T-cell (primary cell): ENCODE measurements at regions not wholly inside any gene's neighbourhood (a gene's known extent, or its start where the extent isn't known, plus 50 kb on each side); places are given as distances from the start of the nearest gene placed in this dataset.
"Not testable (repeated sequence)": the region's sequence is repeated elsewhere in the genome, so short reads cannot be mapped to it uniquely, and the experiment has no call there.

Experiments used
- ATAC-seq, 4 experiments: fragments of 200-7000 bp in 3 of 4; fragments of 150-1000 bp in 1 of 4; cut with Tn5 transposase; replicated peaks in 1 of 4; 1 replicate in 3 of 4; 2 replicates in 1 of 4; pipeline ENCODE4 v1.10.0; 2021; ENCODE audit warnings: moderate library complexity in 3 of 4, mild to moderate bottlenecking in 2 of 4, moderate number of reproducible peaks in 1 of 4
- CTCF ChIA-PET, 2 donors: fragments of 300-600 bp; sonication (Branson Sonifier 250); formaldehyde crosslinking; loops; one replicate each; lab custom pipeline; 2022; ENCODE audit warnings: antibody characterized with exemption in 2 of 2; lab: Charles Lee
- POLR2A ChIA-PET, 2 donors: fragments of 300-600 bp; sonication (Branson Sonifier 250); formaldehyde crosslinking; loops; one replicate each; lab custom pipeline; 2022; ENCODE audit warnings: antibody characterized with exemption in 2 of 2; lab: Charles Lee
- DNase-seq, 35 experiments: peaks; one replicate each; pipeline versions ENCODE4 v3.0.0 to v3.0.0-alpha.2; 2013 to 2023
- H3K27ac ChIP-seq: one replicate; pipeline ENCODE4 v1.5.1; 2013; ENCODE audit warnings: low read length
- H3K27me3 ChIP-seq, 2 experiments: replicated peaks in 1 of 2; 1 replicate in 1 of 2; 2 replicates in 1 of 2; pipeline versions ENCODE4 v1.6.1 to v1.7.0; 2013; ENCODE audit warnings: low read length in 1 of 2, mixed read lengths in 1 of 2; ENCODE audit not compliant: control insufficient read depth in 2 of 2, insufficient read depth in 2 of 2; ENCODE audit errors: extremely low read depth in 1 of 2
- H3K36me3 ChIP-seq, 2 donors: 1 replicate in 1 of 2; 2 replicates in 1 of 2; pipeline versions ENCODE4 v1.6.1 to v1.7.0; 2013; ENCODE audit warnings: low read length in 1 of 2; ENCODE audit not compliant: control insufficient read depth in 2 of 2, insufficient read depth in 1 of 2; ENCODE audit errors: extremely low read depth in 1 of 2
- H3K4me1 ChIP-seq, 2 experiments: 1 replicate in 1 of 2; 2 replicates in 1 of 2; pipeline versions ENCODE4 v1.6.1 to v1.7.0; 2013; ENCODE audit warnings: low read length in 2 of 2, mixed read lengths in 1 of 2; ENCODE audit not compliant: insufficient read depth in 2 of 2, control insufficient read depth in 1 of 2; ENCODE audit errors: extremely low read depth in 1 of 2
- H3K4me3 ChIP-seq, 2 donors: 1 replicate in 1 of 2; 2 replicates in 1 of 2; pipeline versions ENCODE4 v1.5.1 to v1.7.0; 2013; ENCODE audit warnings: mild to moderate bottlenecking in 2 of 2, low read length in 1 of 2, moderate library complexity in 1 of 2; ENCODE audit not compliant: control insufficient read depth in 1 of 2; ENCODE audit errors: extremely low read depth in 1 of 2
- H3K9me3 ChIP-seq: 2 replicates; pipeline ENCODE4 v1.7.0; 2013
- H3K27ac Mint-ChIP-seq, 2 donors: one replicate each; pipeline ENCODE4 v1.8.0; 2020 to 2021; ENCODE audit warnings: mild to moderate bottlenecking in 2 of 2, mixed read lengths in 2 of 2
- H3K27me3 Mint-ChIP-seq, 2 donors: one replicate each; pipeline ENCODE4 v1.8.0; 2021 to 2022; ENCODE audit warnings: mixed read lengths in 2 of 2
- H3K36me3 Mint-ChIP-seq: one replicate; pipeline ENCODE4 v1.8.0; 2021; ENCODE audit warnings: mixed read lengths
- H3K4me1 Mint-ChIP-seq, 3 donors: one replicate each; pipeline ENCODE4 v1.8.0; 2020 to 2022; ENCODE audit warnings: mixed read lengths in 3 of 3, mild to moderate bottlenecking in 1 of 3
- H3K4me3 Mint-ChIP-seq, 3 donors: one replicate each; pipeline ENCODE4 v1.8.0; 2020 to 2022; ENCODE audit warnings: mild to moderate bottlenecking in 3 of 3, mixed read lengths in 3 of 3, moderate library complexity in 3 of 3
- H3K9me3 Mint-ChIP-seq, 3 donors: one replicate each; pipeline ENCODE4 v1.8.0; 2020 to 2022; ENCODE audit warnings: mixed read lengths in 3 of 3
- WGBS: methylation state at CpG from one replicate; pipeline ENCODE4 v1.1.5; 2013; ENCODE audit warnings: missing lambda C conversion rate; ENCODE audit not compliant: insufficient coverage; 5-methylcytosine and 5-hydroxymethylcytosine counted together

DNA sequence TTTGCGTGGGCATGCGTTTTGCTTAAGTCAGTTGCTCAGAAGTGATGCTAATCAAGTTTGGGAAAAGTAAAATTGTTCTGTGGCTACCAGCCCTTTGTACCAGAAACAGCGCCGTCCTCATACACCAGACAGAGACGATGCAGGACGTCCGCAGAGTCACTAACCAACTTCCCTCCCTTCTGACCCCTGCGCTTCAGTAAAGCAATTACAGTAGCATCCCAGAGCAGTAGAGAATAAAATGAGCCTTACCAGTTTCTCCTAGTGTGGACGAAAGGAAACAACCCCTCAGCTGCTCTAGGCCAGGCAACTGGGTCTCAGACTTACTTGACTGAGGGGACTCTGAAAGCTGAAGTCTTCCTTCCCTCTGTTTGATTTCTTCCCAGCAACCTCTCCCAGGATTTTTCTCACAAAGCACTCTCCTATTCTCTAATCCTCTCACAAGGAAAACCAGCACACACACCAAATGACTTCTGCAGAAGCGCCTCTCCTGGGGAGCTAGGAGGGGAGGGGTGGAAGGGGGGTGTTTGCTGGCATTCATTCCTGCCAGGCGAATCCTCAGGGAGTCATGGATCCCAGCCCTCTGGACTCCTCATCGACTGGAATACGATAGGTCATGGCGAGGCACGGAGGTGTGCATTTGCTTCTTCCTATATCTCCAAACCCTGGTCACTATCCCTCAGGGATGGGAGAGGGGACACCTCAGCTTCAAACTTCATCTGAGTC, 56.0 kb upstream of the MID1 start:
- no peaks in the 10 kb centered on the region for H3K36me3 ChIP-seq
- H3K36me3 Mint-ChIP-seq = no peaks in the 10 kb centered on the region
- H3K27ac ChIP-seq = no peak overlapping the region
- no CpG with 5 or more reads among the region's 15 CpGs for WGBS
- no peaks in the 10 kb centered on the region for H3K9me3 ChIP-seq
- H3K4me1 ChIP-seq = no peaks in the 10 kb centered on the region
- ATAC-seq (no peak), DNase-seq (no peak)
- no peaks in the 10 kb centered on the region for H3K27me3 ChIP-seq
- CTCF ChIA-PET = no interaction called here
- POLR2A ChIA-PET = interaction anchor here in 1 of 2 donors (0.7 kb wide), 1 partner anchor 16 kb away, joined by 3 read pairs; no protein-coding TSS in a partner anchor
- H3K27me3 Mint-ChIP-seq = peaks cover 0 to 23% of the 10 kb centered on the region in 2 donors
- H3K4me3 ChIP-seq = no peak overlapping the region
- no peaks in the 10 kb centered on the region for H3K4me1 Mint-ChIP-seq
- no peak overlapping the region for H3K27ac Mint-ChIP-seq
- peaks cover 0 to 3% (median 0%) of the 10 kb centered on the region in 3 donors for H3K9me3 Mint-ChIP-seq
- H3K4me3 Mint-ChIP-seq = no peak overlapping the region

DNA sequence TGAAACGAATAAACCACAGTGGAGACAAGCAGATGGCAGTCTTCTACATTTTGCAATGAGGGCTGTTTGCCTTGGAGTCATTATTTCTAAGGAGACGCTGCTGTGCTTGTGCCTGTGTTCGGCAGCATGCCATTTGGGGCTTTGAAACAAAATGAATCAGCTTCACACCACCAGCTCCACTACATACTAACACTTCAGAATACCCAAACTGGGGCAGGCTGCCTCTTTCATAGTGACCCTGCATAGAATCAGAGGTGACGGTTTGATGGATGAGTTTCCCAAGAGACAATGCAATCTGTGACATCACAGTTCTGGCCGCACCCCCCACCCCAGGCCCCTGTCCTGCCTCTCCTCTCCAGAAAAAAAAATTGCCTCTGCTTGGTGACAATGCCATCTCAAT, 57.1 kb upstream of the MID1 start:
- no peak overlapping the region for H3K27ac Mint-ChIP-seq
- POLR2A ChIA-PET = no interaction called here
- H3K27me3 ChIP-seq = no peaks in the 10 kb centered on the region
- H3K9me3 Mint-ChIP-seq = no peaks in the 10 kb centered on the region
- no peak overlapping the region for H3K4me3 ChIP-seq
- H3K4me1 ChIP-seq = no peaks in the 10 kb centered on the region
- H3K4me1 Mint-ChIP-seq = no peaks in the 10 kb centered on the region
- no peak overlapping the region for H3K27ac ChIP-seq
- H3K27me3 Mint-ChIP-seq = peaks cover 0 to 16% of the 10 kb centered on the region in 2 donors
- H3K9me3 ChIP-seq = no peaks in the 10 kb centered on the region
- DNase-seq (no peak), ATAC-seq (no peak)
- WGBS = no CpG with 5 or more reads among the region's 5 CpGs
- no peaks in the 10 kb centered on the region for H3K36me3 Mint-ChIP-seq
- H3K4me3 Mint-ChIP-seq = no peak overlapping the region
- CTCF ChIA-PET = no interaction called here
- no peaks in the 10 kb centered on the region for H3K36me3 ChIP-seq

GRCh38 chrX:10679387-10679786, 59.0 kb upstream of the MID1 start:
- no peaks in the 10 kb centered on the region for H3K9me3 ChIP-seq
- WGBS = no CpG with 5 or more reads among the region's 5 CpGs
- no peaks in the 10 kb centered on the region for H3K4me1 ChIP-seq
- H3K27ac ChIP-seq = no peak overlapping the region
- DNase-seq (no peak), ATAC-seq (no peak)
- Mint-ChIP-seq H3K4me1 (no peaks in the 10 kb centered on the region), H3K36me3 (no peaks in the 10 kb centered on the region), H3K4me3 (no peak overlapping the region), H3K9me3 (no peaks in the 10 kb centered on the region), H3K27me3 (peaks cover 0 to 13% of the 10 kb centered on the region in 2 donors), H3K27ac (no peak overlapping the region)
- no peak overlapping the region for H3K4me3 ChIP-seq
- ChIA-PET POLR2A (no interaction called here), CTCF (no interaction called here)
- H3K36me3 ChIP-seq = no peaks in the 10 kb centered on the region
- H3K27me3 ChIP-seq = no peaks in the 10 kb centered on the region

DNA sequence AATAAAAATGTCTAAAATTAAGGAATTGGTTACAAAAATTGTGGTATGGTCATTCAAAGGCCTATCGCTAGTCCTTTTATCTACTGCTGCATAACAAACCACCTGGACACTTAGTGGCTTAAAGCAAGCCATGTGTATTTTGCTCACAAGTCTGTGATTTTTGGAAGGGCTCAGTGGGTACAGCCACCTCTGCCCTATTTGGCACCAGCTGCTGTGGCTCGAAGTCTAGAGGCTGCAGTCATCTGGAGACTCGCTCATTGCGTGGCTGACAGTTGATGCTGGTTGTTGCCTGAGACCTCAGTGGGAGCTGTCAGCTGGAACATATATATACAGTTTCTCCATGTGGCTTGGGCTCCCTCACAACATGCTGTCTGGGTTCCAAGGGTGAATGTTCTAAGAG, 60.8 kb upstream of the MID1 start:
- H3K4me1 Mint-ChIP-seq = no peaks in the 10 kb centered on the region

GRCh38 chrX:10683631-10684030, 63.2 kb upstream of the MID1 start:
- DNase-seq, H3K36me3 Mint-ChIP-seq, H3K27me3 Mint-ChIP-seq, CTCF ChIA-PET, POLR2A ChIA-PET, H3K9me3 ChIP-seq, H3K27ac ChIP-seq, H3K4me1 Mint-ChIP-seq, H3K36me3 ChIP-seq, H3K4me3 ChIP-seq, H3K4me3 Mint-ChIP-seq, ATAC-seq, H3K27ac Mint-ChIP-seq, H3K27me3 ChIP-seq, H3K9me3 Mint-ChIP-seq, H3K4me1 ChIP-seq: not testable (repeated sequence)
- no CpG with 5 or more reads among the region's 7 CpGs for WGBS

More for the DNA sequence above, 60.8 kb upstream of the MID1 start:
- no peaks in the 10 kb centered on the region for H3K36me3 ChIP-seq
- DNase-seq (no peak), ATAC-seq (no peak)
- ChIA-PET CTCF (no interaction called here), POLR2A (no interaction called here)
- Mint-ChIP-seq H3K9me3 (no peaks in the 10 kb centered on the region), H3K27me3 (peaks cover 0 to 14% of the 10 kb centered on the region in 2 donors), H3K36me3 (no peaks in the 10 kb centered on the region), H3K27ac (no peak overlapping the region), H3K4me3 (no peak overlapping the region)
- no peak overlapping the region for H3K27ac ChIP-seq
- H3K9me3 ChIP-seq = no peaks in the 10 kb centered on the region
- H3K4me1 ChIP-seq = no peaks in the 10 kb centered on the region
- H3K4me3 ChIP-seq = no peak overlapping the region
- H3K27me3 ChIP-seq = no peaks in the 10 kb centered on the region
- no CpG with 5 or more reads among the region's 4 CpGs for WGBS

DNA sequence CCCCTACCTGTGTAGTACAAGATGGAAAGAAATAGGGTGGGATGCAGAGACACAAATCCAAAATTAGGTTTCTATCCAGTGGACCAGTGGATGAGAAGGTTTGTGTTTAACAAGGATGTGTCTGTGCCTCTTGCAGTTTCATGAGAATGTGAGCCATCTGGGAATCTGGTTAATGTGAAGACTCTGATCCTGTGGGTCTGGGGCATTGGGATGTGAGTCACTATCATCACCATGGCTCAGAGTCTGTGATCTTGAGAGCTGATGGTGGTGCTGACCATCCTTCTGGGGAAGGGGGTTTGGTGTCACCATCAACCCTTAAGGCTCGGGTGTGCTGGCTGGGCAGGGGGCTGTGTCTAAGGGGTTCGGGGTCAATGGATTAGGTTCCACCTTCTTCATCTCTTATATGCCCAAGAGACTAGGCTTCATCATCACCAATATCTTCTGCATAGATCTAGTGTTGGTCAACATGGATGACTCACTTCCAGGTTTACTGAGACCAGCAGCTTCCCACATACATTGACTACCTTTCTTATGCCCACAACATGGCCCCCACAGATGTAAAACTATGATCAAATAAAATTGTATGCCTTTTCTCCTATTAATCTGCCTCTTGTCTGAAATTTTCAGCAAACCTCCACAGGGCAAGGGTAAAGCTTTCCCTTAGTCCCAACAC, 65.7 kb upstream of the MID1 start:
- no peak for DNase-seq
- peaks cover 0 to 3% (median 2%) of the 10 kb centered on the region in 3 donors for H3K9me3 Mint-ChIP-seq
- no peaks in the 10 kb centered on the region for H3K36me3 ChIP-seq
- no peak overlapping the region for H3K27ac Mint-ChIP-seq
- ChIA-PET POLR2A (no interaction called here), CTCF (no interaction called here)
- H3K4me1 ChIP-seq = no peaks in the 10 kb centered on the region
- no CpG with 5 or more reads among the region's 2 CpGs for whole genome bisulfite sequencing
- H3K4me3 ChIP-seq = no peak overlapping the region
- peaks cover 0 to 5% of the 10 kb centered on the region in 2 donors for H3K27me3 Mint-ChIP-seq
- H3K27ac ChIP-seq = no peak overlapping the region
- ATAC-seq = no peak
- H3K36me3 Mint-ChIP-seq = no peaks in the 10 kb centered on the region
- H3K4me1 Mint-ChIP-seq = no peaks in the 10 kb centered on the region
- no peaks in the 10 kb centered on the region for H3K9me3 ChIP-seq
- no peak overlapping the region for H3K4me3 Mint-ChIP-seq
- H3K27me3 ChIP-seq = no peaks in the 10 kb centered on the region
